HG03469 (cell line): ENCODE measurements at regions not wholly inside any gene's neighbourhood (a gene's known extent, or its start where the extent isn't known, plus 50 kb on each side); places are given as distances from the start of the nearest gene placed in this dataset.

Experiments used
- ATAC-seq: cut with Tn5 transposase; IDR thresholded peaks from one replicate; pipeline ENCODE4 v1.9.1; 2021; ENCODE audit warnings: mild to moderate bottlenecking, moderate library complexity, moderate number of reproducible peaks; ENCODE audit not compliant: unreplicated experiment

DNA sequence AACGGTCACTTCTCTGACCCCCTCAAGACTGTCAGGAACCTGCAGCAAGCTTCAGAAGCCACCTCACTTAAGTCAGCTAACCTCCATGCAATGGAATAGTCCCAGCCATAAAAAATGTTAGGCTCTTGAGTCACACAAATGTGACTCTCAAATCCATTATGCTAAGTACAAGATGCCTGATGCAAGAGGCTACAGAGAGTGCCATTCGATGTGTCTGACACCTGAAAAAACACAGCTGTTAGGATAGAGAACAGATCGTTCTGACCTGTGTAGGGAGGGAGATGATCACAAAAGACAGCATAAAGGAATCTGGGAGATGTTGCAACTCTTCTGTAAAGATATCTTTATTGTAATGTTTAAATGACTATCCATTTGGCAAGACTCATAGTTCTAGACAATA lies 712.4 kb downstream of the TBC1D22A start:
- ATAC-seq, result no peak

GRCh38 chr22:47474464-47474863 lies 712.0 kb downstream of the TBC1D22A start:
- ATAC-seq, result no peak

GRCh38 chr22:47472636-47473035 lies 710.2 kb downstream of the TBC1D22A start:
- ATAC-seq, result no peak

DNA sequence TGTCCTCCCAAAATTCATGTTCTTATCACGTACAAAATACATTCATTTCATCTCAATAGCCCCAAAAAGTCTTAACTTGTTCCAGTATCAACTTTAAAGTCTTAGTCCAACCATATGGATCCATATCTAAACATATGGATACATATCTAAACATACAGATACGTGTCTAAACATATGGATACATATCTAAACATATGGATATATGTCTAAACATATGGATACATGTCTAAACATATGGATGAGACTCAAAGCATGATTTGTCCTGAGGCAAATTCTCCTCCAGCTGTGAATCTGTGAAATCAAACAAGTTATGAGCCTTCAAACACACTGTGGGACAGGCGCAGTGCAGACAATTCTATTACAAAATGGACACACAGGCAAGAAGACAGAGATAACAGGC lies 709.0 kb downstream of the TBC1D22A start:
- ATAC-seq, result no peak

DNA sequence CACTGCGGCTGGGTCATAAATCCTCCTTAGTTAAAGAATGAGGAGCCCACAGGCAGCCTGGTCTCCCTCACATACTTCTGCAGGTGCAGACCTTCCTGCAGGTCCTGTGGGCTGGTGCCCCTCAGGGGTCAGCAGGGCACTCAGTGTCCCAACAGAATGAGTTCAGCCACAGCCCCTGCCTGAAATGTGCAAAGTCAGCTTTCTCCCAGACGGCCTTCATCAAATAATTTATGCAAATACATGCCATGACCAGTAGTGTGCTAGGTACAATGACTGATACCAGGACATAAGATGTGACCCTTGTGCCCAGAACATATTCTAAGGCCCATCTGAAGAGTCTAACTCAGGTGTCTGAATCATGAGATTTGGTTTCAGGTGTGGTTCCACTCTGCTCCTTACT lies 703.4 kb downstream of the TBC1D22A start:
- ATAC-seq, result no peak

DNA sequence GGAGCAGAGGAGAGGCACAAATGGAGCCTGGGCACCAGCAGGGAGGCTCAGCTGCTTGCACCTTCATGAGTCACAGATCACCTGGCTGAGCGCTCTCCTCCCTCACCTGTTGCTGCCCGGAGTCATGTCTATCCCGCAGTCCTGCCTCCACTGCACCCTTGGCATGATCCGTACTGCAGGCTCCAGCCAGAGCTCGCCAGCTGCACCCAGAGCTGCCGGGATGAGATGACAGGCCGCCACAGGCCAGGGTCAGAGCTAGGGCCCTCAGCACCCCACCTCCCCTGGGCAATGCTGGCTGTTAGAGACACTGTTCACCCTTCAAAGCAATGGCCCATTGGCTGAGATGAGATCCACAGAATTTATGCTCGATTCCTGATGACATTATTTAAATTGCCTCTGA lies 702.8 kb downstream of the TBC1D22A start:
- no peak for ATAC-seq

- no peak for ATAC-seq
These were observed 700.8 kb downstream of the TBC1D22A start for GRCh38 chr22:47463220-47463619.

DNA sequence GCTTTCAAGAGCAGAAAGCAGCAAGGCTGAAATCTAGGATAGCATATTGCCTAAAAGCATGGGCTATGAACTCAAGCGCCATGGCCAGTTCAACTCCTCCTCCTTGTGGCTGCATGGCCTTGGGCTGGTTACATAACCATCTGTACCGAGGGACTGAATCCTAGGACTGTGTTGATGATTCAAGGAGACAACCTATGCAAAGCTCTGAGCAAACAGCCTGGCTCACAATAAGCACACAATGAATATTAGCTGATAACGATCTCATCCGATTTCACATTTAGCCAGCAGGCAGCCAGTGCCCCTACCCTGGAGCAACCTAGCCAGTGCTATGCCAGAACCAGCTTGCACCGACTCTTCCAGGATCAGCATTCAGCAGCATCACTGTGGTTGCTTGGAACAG lies 698.4 kb downstream of the TBC1D22A start:
- ATAC-seq, result no peak

GRCh38 chr22:47460176-47460575 lies 697.7 kb downstream of the TBC1D22A start:
- no peak for ATAC-seq

GRCh38 chr22:47458348-47458747 lies 695.9 kb downstream of the TBC1D22A start:
- ATAC-seq, result no peak

- no peak for ATAC-seq
These were observed 695.3 kb downstream of the TBC1D22A start for GRCh38 chr22:47457509-47458300.

DNA sequence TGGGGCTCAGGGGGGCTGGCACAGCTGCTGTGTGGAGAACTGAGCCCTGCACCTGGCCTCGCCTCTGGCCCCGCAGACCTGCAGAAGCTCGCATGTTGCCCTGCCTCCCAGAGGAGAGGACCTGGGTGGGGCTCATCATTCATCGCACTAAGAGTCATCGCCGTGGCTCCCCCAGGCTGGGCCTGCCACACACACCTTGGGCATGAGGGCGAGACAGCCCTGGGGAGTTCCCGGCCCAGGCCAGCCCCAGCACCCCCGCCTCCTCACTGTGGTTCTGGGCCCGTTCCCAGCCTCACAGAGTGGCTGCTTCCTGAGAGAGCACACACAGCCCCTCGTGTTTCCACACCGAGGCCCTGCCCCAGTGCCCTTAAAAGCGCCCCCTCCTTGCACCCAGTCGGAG lies 694.6 kb downstream of the TBC1D22A start:
- no peak for ATAC-seq

- no peak for ATAC-seq
These were observed 693.6 kb downstream of the TBC1D22A start for GRCh38 chr22:47456031-47456430.

- no peak for ATAC-seq
These were observed 690.6 kb downstream of the TBC1D22A start for GRCh38 chr22:47453049-47453448.

GRCh38 chr22:47452184-47452583 lies 689.7 kb downstream of the TBC1D22A start:
- no peak for ATAC-seq

DNA sequence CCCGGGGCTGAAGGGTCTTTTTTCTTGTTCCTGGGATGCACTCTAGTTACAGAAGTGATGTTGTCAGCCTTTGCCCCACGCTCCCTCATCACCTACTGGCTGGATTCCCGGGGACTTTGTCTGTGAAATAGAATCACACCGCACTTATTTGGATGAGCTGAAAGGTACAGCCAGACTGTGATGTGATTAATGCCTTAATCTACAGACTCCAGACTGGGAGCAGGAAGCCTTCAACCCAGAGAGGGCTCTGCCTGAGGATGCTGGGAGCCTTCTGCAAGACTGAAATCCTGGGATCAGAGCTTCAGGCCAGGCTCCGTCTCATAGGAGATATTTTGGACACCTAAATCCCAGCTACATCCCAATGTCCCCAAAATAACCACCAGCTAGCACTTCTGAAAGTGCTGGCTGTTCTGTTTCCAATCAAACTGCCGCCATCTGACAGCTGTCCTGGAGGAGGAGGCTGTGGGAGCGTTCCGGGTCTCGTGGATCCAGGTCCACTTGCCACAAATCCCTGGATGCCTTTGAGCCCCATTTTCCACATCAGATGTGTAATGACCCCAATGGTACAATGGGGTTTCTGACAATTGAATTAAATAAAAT lies 688.5 kb downstream of the TBC1D22A start:
- ATAC-seq, result no peak

- no peak for ATAC-seq
These were observed 687.2 kb downstream of the TBC1D22A start for GRCh38 chr22:47449508-47450270.

GRCh38 chr22:47448231-47449223 lies 686.1 kb downstream of the TBC1D22A start:
- ATAC-seq, result no peak

DNA sequence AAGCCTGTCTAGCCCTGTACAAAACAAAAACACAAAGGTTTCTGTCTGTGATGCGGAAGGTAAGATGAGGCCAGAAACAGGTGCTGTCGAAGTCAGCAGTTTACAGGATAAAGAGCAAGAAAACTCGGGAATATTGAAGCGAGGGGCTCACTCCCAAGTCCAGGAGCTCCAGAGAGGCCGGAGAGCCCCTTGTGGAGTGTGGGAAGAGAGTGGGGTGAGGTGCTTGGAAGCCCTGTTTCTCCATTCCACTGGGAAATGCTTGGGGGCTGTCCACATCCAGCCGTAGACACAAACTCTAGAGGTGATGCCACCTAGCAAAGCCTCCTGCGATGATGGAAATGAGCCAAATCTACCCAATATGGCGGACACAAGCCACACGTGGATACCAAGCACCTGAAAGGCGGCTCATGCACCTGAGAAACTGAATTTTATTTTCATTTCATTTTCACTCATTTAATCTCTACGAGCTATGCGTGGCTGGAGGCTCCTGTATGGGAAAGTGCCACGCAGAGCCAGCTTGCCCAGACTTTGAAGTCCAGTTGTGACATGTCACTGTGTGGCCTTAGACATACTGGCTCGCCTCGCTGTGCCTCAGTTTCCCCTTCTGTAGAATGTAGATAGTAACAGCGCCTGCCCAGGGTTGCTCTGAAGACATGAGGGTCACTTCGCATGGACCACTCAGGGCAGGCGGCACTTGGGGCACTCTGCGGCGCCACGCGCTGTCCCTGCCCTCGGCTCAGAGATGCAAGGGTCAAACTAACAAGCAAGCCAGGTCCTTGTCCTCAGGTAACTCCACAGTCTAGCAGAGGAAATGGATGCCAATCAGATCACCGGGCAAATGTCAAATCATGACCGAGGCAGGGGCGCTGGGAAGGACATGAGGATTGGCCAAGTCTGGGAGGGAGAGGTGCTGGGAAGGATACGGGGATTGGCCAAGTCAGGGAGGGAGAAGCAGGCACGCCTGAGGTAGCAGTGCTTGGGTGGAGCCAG lies 684.7 kb downstream of the TBC1D22A start:
- no peak for ATAC-seq
